ENCODE measurements at regions not wholly inside any gene's neighbourhood (a gene's known extent, or its start where the extent isn't known, plus 50 kb on each side); places are given as distances from the start of the nearest gene placed in this dataset.

- intact Hi-C loops (cut with micrococcal nuclease; ENCODE audit: unreplicated experiment): no loop called here
- H3K36me3 ChIP-seq (ENCODE audit: control insufficient read depth, insufficient read depth, low read length): no peaks in the 10 kb centered on the region
- ChIA-PET POLR2A (no interaction called here), CTCF (no interaction called here)
- no peaks in the 10 kb centered on the region for H3K4me1 ChIP-seq (ENCODE audit: control insufficient read depth, insufficient read depth, low read length)
- no peak overlapping the region for H3K27ac ChIP-seq (ENCODE audit: low read length)
- in situ Hi-C loops (cut with HindIII; ENCODE audit: low pct_unique_long_range_greater_than_20kb, low sequenced_read_pairs): no loop called here
- H3K9me3 ChIP-seq (ENCODE audit: control insufficient read depth, insufficient read depth, low read depth, low read length): no peaks in the 10 kb centered on the region
- no TSS peak for BruUV-seq (replicated peaks)
- H3K27me3 ChIP-seq (ENCODE audit: control insufficient read depth, insufficient read depth, low read length): no peaks in the 10 kb centered on the region
- no peak for ATAC-seq
- no peak overlapping the region for H3K4me3 ChIP-seq (ENCODE audit: low read depth in 2 of 2, low read length in 2 of 2)
- TF ChIP-seq POLR2AphosphoS5 (IDR thresholded peaks at IDR 0.05; ENCODE audit: low read depth, low read length) (no peak), TCF7L2 (IDR thresholded peaks at IDR 0.05; ENCODE audit: low read depth, low read length) (no peak), REST (IDR thresholded peaks at IDR 0.05; ENCODE audit: insufficient read depth in 1 of 2, low read depth in 2 of 2, low read length in 1 of 2) (no peak), SIN3A (IDR thresholded peaks at IDR 0.05; ENCODE audit: borderline replicate concordance, insufficient read depth, low read depth, low read length) (no peak)
- TF ChIP-seq, protein P1, sequence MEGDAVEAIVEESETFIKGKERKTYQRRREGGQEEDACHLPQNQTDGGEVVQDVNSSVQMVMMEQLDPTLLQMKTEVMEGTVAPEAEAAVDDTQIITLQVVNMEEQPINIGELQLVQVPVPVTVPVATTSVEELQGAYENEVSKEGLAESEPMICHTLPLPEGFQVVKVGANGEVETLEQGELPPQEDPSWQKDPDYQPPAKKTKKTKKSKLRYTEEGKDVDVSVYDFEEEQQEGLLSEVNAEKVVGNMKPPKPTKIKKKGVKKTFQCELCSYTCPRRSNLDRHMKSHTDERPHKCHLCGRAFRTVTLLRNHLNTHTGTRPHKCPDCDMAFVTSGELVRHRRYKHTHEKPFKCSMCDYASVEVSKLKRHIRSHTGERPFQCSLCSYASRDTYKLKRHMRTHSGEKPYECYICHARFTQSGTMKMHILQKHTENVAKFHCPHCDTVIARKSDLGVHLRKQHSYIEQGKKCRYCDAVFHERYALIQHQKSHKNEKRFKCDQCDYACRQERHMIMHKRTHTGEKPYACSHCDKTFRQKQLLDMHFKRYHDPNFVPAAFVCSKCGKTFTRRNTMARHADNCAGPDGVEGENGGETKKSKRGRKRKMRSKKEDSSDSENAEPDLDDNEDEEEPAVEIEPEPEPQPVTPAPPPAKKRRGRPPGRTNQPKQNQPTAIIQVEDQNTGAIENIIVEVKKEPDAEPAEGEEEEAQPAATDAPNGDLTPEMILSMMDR (IDR thresholded peaks at IDR 0.05): no peak
- no peak for DNase-seq (ENCODE audit: low read depth, low spot score)
Observed at GRCh38 chr1:88247666-88248065, 436.4 kb upstream of the PKN2 start.

- Histone ChIP-seq H3K27ac (ENCODE audit: low read length) (no peak overlapping the region), H3K27me3 (ENCODE audit: control insufficient read depth, insufficient read depth, low read length) (no peaks in the 10 kb centered on the region), H3K9me3 (ENCODE audit: control insufficient read depth, insufficient read depth, low read depth, low read length) (no peaks in the 10 kb centered on the region), H3K36me3 (ENCODE audit: control insufficient read depth, insufficient read depth, low read length) (no peaks in the 10 kb centered on the region), H3K4me1 (ENCODE audit: control insufficient read depth, insufficient read depth, low read length) (no peaks in the 10 kb centered on the region), H3K4me3 (ENCODE audit: low read depth in 2 of 2, low read length in 2 of 2) (no peak overlapping the region)
- TF ChIP-seq REST (IDR thresholded peaks at IDR 0.05; ENCODE audit: insufficient read depth in 1 of 2, low read depth in 2 of 2, low read length in 1 of 2): no peak
- TF ChIP-seq POLR2AphosphoS5 (IDR thresholded peaks at IDR 0.05; ENCODE audit: low read depth, low read length): no peak
- no peak for TF ChIP-seq TCF7L2 (IDR thresholded peaks at IDR 0.05; ENCODE audit: low read depth, low read length)
- TF ChIP-seq, protein P1 (IDR thresholded peaks at IDR 0.05): no peak
- no peak for TF ChIP-seq SIN3A (IDR thresholded peaks at IDR 0.05; ENCODE audit: borderline replicate concordance, insufficient read depth, low read depth, low read length)
- DNase-seq (ENCODE audit: low read depth, low spot score) (no peak), ATAC-seq (no peak)
- in situ Hi-C loops (cut with HindIII; ENCODE audit: low pct_unique_long_range_greater_than_20kb, low sequenced_read_pairs): no loop called here
- BruUV-seq (replicated peaks): no TSS peak
- ChIA-PET POLR2A (no interaction called here), CTCF (no interaction called here)
- intact Hi-C loops (cut with micrococcal nuclease; ENCODE audit: unreplicated experiment): no loop called here
Observed at GRCh38 chr1:88250915-88251314, 433.2 kb upstream of the PKN2 start.

All from Panc1 (cell line).